ENCODE measurements at regions not wholly inside any gene's neighbourhood (a gene's known extent, or its start where the extent isn't known, plus 50 kb on each side); places are given as distances from the start of the nearest gene placed in this dataset.
A peak's percentile ranks its signal among the peaks of the same experiment; 100 is the strongest.

DNA sequence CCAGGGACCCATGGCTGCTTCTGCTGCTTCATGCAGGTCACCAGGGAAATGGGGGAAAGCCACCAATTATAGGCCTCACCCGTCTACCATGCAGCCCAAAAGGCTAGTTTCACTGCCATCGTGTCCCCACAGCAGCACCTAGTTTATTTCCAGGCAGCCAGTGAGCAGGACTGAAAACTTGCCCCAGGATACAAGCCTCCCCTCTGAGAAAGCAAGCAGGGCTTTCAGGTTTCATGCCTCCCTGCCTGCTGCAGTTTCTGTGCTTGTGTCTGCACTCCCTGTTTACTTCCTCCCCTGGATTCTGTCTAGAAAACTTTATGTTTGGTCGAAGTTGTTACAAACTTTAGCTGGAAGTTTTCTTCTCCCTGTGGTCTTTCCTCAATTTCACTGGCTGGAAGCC lies 319.1 kb downstream of the ANXA1 start:
- no peak for DNase-seq

DNA sequence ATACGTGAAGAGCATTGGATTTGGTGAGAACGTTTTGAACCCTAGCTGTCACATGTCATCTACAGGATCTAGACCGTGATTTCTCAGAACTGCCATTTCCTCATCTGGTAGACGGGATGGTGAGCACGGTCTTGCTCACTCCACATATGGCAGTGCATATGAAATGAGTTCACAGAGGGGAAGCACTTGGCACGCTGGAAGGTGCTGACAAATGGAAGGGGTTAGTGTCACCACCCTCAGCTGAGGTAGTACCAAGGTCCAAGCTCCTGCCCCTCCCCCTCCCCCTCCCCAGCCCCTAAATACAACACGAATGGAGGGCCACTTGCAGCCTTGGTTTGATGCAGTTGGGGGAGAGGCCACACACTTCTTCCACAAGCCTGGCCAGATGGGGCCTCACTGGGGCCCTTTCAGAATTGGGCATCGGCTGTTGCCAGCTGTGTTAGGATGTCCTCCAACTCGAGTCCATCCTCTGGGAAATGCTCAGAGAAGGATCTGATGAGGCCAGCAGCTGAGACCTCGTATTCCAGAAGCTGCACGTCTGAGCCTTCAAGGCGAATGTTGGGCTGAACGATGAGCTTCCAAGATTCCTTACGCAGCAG lies 322.4 kb downstream of the ANXA1 start:
- no peak for DNase-seq

DNA sequence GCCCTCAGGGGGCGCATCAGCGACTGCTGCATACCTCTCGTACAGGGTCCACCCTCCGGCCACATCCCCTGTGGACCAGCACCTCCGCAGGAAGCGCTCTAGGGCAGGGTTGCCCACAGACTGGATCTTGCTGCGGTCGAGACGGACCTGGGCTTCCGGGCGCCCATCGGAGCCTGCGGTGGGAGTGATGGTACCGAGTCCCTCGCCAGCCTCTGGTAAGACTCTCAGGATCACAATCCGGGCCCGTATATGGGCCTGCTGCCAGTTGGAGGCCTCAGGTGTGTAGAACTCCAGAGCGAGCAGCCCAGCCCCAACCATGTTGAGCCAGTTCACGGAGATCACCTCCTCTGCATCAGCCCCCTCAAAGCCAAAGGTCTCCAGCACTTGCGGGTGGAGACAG lies 323.0 kb downstream of the ANXA1 start:
- DNase-seq = no peak

DNA sequence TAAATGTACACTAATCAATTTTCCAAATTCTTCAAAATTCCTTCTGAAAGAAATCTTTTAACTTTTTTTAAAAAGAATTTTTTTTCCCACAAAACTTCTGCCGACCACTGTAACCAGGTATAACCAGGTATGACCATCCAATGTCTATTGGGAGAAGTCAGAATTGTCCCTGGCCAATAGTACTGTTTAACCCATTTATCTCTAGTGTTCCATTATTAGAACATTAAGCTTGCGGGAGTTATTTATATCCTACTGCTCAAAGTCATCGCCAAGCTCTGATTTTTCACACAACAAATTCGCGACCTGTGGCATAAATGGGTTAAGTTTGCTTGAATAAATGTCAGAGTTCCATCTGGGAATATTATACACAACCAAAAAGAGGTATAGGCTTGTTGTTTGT lies 343.2 kb downstream of the ANXA1 start:
- no peak for DNase-seq

DNA sequence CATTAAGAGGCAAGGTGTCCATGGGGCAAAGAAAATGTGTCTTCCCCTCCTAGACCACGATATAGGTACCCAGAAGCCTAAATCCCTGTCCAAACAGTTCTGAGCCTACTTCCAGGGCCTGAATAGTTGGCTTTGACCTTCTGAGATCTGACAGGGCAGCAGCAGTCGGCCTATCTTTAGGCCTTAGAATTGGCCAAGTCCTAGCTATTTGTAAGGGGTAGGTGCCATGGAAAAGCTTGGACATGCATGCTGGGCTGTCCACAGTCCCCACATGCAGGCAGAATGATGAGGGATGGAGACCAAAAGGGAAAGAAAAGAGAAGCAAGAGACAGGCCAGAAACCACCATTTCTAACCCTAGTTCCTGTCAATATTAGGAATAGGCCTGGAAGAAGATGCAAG lies 346.1 kb downstream of the ANXA1 start:
- DNase-seq = no peak

DNA sequence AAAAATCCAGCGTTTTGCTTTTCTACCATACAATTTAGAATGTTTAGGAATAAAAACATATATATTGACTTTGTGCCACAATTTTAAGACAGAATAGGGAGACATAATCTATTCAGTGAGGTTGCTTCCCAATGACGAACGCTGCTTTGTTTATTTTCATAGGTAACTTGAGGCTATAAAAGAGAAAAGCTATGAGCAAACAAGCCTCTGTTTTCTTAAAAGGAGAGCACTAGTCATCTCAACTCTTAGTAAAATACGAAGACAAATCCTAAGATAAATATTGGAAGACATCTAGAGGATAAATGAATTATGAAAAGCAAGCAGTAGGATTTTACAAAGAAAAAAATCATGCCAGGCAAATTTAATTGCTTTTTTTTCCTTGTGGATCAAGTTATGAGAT lies 363.6 kb downstream of the ANXA1 start:
- DNase-seq = no peak

DNA sequence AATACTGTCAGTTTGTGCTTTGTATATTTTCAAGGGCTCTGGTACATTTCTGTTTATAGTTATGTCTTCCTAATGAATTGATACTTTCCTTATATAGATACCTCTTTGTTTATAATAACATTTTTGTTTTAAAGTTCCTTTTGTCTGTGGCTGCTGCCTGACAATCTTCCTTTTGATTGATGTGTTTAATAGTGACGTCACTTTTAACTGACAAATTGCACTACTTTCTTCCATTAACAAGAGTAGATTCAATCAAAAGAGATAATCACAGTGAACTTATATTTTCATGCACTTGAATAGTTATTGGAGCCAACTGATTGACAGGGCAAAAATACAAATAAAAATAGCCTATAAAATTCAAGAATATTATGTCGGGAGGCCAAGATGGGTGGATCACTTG lies 371.7 kb downstream of the ANXA1 start:
- no peak for DNase-seq

DNA sequence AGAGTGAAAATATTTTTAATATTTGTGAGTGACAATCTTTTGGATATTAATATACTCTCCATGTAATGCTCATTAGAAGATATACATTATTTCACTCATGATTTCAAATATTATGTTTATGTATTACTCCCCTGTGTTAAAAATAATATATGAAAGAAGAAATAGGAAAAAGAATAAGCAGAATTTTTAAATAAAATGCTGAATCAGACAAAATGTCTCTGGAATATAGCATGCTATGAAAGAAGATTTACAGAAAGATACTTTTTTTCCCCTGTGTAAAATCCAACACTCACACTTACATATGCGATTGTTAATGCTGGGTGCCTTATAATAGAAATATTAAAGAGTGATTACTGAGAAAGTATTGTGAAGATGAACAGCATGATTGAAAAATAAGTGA lies 373.7 kb downstream of the ANXA1 start:
- DNase-seq = no peak

DNA sequence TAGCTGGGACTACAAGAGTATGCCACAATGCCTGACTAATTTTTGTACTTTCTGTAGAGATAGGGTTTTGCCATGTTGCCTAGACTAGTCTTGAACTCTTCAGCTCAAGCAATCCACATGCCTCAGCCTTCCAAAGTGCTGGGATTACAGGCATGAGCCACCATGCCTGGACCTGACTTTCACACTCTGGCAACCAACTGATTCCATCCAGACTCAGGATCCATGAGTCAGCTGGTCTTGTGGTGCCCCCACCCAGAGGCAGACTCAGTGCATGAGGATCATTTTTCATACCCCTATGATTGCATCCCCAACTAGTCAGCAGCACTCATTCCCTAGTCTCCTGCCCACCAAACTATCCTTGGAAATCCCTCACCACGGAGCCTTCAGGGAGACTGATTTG lies 375.9 kb downstream of the ANXA1 start:
- DNase-seq = no peak

DNA sequence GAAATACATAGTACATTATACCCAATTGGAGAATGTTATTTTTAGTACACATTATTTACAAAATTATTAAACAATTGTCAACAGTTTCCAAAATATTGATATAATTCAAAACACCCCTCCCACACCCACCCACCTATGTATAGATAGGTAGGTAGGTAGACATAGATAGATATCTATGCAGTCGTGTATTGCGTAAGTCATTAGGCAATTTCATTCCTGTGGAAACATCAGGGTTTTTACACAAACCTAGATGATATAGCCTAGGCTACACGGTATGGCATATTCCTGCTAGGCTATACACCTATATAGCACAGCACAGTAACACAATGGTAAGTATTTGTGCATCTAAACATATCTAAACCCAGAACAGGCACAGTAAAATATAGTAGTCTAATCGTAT lies 377.3 kb downstream of the ANXA1 start:
- DNase-seq = no peak

DNA sequence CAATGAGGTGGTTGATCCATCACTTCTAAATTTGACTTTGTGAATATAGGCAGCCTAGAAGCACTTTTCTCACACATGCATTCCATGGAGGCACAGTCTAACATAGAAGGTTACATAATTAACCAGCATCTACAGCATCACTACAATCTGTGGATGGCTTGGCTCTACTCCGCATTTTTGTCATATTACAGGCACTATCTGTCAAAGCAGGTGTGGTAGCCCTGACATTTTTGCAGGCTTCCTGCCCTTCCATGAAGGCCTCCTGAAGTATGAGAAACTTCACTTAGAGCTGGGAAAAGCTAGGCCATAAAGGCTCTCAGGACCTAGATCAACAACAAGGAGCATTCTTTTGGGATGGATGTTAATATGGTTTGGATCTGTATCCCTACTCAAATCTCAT lies 378.0 kb downstream of the ANXA1 start:
- DNase-seq = no peak

DNA sequence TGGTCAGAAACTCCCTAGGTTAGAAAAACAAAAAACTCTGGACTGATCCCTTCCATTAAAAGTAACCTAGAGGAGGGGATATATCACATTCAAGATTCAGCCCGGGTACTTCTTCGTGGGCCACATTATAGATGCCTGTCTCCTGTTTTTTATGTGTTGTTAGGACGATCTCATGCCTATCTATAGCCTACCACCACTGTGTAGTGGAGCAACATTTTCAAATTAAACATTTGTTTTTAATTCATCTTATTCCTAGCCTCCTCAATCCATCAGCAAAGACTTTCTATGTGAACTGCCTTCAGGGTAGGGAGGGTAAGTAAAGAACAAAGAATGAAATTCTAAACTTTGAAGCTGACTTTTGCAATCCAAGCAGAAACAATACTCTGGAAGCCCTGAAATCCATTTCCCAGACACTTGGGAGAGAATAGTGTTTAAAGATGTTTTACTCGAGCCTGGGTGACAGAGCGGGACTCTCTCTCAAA lies 379.4 kb downstream of the ANXA1 start:
- no peak for DNase-seq

DNA sequence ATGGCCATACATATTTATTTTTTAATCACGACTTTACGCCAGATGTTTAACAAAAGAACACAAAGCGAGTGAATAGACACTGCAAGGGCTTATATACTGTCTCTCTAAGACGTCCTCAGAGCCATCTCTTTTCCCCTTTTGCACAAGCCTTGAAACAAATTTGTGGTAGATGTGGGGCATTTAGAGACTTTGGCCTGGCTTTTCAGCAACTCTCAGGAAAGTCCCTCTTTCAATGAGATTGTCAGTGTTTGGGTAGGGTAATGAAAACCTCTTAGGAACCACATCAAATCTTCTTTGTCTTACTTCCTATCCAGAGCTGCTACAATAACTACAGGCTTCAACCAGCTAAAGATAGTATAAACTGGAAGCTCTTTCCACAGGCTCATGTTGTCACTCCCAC lies 380.0 kb downstream of the ANXA1 start:
- no peak for DNase-seq

DNA sequence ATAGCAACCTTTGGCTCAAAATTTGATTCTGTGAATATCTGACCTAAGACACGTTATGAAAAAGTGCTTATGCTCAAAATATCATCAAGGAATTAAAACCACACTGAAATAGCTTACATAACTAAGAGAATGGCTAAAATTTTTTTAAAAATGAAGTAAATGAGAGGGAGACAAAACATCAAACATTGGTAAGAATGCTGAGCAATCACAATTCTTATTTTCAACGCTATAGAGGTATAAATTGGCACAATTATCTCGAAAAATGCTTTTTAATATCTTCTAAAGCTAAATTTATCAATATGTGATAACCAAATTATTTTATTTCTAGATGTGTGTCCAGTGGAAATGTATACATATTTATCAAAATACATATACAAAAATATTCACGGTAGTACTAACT lies 381.3 kb downstream of the ANXA1 start:
- DNase-seq = no peak

DNA sequence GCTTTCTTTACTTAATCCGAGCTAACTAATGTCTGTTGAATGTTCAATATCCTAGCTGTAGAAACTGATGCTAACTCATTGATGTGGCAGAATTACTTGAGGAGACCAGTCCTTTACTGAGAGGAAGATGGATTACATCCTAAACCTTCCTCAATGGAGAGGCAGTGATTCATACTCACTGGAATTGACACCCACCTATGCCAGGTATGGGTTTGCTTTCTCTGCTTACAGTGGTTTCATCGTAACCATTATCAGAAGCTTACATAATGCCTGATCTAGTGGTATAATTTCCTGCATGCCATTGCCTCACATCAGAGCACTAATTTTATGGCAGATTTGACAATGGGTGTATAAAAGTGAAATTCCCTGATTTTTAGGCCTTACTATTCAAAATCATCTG lies 384.7 kb downstream of the ANXA1 start:
- DNase-seq = no peak

DNA sequence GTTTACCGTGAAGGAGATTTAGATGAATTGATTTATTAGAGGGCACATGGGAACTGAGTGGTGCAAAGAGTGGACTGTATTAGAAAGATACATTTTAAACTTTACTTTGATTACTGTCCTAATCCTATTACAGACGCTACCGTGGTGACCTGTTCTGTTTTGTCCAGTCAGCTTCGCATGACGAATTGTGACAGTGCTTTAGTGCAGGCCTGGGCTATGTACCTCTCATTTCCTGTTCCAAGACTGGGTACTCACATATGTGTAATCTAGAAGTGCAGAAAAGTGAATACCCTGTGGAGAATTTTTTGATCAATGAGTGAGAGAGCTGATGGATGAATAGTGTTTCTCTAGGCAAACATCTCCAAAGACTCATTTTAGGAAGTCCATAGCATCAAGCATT lies 385.9 kb downstream of the ANXA1 start:
- DNase-seq = no peak

DNA sequence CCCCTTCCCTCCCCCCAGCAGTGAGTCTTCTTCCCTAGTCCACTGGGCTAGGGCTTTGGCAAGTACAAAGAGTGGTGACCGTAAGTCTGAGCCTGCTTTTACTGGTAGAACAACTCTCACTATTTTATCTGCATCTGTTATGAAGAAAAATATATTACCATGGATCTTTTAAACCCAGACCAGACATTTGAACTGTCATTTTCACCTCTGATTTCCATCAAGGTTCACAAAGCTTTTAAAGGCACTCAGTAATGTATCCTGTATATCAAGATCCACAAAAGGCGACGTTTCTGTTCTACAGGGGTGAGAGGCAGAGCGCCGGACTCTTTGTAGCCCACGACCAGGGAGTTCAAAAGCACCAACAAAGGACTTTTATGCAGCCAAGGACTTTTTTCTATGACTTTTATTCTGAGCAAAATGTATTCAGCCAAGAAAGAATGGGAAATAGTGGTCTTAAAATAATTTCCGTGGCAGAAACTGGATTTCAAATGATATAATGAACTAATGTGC lies 388.3 kb downstream of the ANXA1 start:
- DNase-seq = no peak

DNA sequence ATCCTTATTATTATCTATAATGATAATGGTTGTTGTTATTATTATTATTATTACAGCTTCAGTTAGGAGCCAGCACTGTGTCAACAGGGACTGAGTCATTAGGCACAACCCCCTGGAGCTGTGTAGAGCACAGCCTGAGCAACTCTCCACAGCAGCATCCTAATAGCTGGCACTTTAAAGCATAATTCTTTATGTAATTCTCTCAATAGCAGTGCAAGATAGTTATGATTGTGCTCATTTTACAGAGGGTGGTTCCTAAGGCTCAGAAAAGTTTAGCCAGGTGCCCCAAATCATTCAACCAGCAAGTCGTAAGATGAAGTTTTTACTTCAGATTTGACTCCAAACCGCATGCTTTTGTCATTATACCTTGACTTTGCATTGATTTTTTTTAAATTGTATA lies 390.3 kb downstream of the ANXA1 start:
- DNase-seq = no peak

DNA sequence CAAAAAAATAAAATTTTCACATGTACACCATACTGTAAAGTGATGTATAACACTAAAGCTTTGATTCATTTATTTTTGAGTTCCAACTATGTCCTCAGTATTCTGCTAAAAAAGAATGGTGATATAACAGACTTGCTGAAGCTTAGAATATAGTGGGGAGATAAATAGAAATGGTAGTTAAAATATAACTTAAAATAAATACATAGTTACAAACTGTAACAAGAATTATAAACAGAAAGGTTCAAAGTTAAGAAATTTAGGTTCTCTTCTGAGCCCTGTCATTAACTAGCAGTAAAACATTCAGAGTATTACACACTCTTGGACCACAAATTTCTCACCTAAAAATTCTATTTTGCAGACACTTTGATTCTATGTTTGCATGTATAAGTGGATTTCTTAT lies 392.1 kb downstream of the ANXA1 start:
- DNase-seq = no peak

DNA sequence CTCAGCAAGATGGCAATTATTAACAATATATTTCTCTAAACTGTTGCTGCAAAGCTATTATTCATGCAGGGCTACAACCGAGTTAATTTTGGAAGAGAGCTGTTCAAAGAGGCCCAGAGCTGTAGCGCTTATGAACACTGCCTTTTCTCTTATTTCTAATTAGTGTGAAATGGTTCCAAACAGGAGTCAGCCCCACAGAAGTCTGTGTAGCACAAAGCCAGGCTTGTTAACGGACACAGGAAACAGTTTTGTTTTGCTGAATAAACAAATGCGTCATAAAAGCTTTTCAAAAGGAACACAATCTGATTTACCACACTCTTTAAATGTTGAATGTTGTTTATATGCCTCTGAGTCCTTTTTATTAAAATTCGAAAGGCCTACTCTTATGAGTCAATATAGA lies 396.5 kb downstream of the ANXA1 start:
- DNase-seq = peak; percentile 9

DNA sequence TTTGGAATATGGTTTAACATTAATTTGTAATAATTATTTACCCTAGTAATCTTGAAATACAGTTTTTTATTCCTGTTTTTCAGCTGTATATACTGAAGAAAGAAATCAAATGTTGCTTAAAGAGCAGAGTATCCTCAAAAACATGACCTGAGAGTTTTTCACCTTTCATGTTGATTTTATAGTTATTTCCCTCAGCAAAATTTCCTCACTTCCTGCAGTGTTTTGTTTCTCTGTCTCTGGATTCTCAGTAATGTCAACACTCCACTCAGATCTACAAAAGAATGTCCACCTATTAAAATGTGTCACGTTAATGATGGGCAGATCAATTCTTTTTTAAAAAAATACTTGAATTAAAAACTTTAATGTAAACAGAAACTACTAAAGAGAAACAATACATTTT lies 398.3 kb downstream of the ANXA1 start:
- DNase-seq = no peak

DNA sequence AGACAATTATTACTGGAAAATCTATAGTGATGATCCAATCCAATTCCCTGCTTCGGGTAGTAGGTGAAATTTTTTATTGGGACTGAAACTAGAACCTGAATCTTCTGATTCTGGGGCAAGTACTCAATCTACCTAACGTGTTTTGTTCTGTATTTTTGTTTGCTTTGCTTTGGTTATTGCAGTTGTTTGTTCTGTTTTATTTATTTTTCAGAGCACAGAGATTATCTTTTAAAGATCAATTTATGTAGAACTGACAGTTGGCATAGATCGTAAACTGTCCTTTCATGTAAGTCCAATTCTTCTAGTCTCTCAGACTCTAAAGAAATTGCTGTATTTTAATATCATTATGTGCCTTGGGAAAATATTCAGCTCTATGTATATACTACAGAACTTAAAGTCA lies 401.6 kb downstream of the ANXA1 start:
- DNase-seq = no peak

DNA sequence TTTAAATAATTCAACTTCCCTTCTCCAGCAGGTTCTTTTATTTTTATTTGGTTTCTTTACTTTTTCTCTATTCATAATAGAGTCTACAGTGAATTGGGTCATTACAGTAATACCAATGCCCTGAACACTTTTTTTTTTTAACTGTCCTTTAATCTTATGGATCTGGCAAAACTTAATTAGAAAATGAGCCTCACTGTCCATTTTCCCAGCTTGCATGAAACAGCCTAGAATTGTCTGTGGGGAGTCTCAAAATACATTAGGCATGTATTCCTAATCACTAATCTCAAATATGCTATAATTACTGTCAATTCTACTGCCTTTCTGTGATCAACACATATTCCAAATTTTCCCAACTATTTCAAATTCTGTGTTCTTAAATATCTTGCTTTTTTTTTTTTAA lies 406.8 kb downstream of the ANXA1 start:
- no peak for DNase-seq

DNA sequence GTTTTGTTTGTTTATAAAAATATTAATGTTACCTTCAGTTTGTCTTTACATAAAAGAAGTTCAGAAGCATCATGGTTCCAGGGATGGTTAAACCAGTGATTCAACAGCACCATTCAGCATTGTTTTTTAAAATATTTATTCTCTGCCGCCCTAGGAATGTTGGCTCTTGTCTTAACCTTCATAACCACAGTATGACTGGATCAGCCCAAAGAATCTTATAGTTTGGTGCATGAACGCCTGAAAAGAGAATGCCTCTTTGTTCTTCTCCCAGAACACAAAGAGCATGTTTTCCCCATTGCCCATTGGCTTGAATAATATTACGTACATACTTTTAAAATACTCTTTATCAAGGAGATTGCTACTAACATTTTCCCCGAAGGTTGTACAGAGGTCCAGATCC lies 413.4 kb downstream of the ANXA1 start:
- DNase-seq = no peak

DNA sequence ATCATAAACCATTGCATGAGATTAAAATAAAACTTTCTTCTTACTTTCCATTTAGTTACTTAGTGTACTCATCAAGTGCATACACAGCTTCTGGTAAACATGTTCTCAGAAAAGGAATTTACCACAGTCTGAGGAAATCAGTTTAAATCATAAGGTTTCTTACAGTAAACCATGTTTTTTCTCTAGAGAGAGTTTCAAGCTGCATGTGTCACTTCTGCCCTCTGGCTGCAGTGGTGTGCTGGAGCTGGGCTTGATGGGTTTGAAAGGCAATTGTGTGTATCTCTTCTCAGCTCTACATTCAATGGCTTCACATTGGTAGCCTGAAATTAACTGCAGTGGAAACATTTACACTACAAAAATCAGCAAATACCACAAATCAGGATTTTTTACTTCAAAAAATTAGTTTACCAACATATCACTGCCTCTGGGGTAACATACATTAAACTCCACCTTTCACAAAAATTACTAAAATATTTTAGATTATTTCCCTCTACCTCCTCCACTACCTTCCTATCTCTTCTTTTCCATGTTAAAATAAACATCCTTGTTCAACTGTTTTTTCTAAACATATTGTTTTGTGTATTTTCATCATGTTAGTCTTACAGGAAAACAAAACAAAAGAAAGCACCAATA lies 414.3 kb downstream of the ANXA1 start:
- DNase-seq = peak; percentile 3
